Daoy (cell line): ENCODE measurements at regions not wholly inside any gene's neighbourhood (a gene's known extent, or its start where the extent isn't known, plus 50 kb on each side); places are given as distances from the start of the nearest gene placed in this dataset.

Experiments used
- DNase-seq: peaks from one replicate; pipeline ENCODE4 v3.0.0-alpha.2; 2015; ENCODE audit warnings: low read depth

DNA sequence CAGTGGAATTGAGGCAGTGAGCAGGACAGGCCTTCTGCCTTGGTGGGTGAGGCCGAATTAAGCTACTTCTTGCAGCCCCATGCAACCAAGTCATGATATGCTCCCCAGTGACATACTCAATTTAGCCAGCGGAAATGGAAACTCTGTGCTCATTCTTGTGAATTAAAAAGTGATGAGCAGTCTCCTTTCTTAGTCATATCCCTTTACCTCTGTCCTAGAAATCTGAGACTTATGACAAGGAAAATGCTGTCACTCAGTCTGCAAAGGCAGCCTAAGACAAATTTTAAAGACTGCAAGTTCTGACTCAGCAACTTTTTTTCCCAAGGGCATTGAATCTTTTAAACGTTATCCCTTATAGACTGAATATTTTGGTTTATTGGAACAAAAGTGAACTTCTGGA, 218.2 kb downstream of the SH3BP4 start:
- DNase-seq = peak; percentile 75

DNA sequence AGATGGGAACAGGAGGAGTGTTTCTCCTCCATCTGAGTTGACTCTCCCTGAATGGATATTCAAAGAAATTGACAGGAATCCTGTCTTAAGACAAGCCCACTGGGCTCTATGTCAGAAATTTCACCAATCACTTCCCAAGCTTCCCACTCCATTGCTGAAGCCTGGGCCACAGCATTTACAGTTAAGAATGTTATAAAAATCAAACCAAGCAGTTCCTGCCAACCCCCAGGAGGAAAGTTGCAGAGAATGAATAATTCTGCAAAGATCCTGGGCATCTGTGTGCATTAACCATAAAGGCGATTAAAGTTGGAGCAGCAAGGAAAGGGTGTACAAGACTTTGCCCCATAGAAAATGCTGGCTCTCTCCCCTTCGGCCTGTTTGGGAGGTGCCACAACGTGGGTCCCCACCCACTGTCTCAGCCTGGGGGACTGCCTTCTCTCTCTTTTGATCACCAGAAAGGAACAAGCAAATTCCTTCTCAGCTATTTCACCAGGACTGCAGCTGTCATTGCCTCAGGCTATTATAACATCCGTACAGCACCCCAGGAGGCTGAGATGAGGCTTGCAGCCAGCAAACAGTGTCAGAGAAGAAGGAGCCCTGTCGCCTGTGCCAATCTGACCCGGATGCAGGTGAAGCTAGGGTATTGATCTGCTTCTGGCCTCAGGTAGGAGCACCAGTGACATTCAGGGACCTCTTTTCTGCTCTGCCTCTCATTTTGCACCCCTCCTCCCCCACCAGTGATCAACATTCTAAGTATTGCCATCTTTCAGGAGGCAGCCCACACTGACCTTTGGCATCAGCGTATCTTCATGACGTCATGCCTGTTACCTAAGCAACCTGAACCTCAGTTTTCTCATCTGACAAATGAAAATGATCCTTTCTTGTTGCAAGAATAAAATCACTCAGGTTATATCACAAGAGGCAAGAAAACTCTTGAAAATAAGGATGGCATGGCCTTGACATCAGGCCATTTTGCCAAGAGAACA, 219.0 kb downstream of the SH3BP4 start:
- DNase-seq = peak; percentile 87

GRCh38 chr2:235171550-235172031, 219.8 kb downstream of the SH3BP4 start:
- peak; percentile 67 for DNase-seq

DNA sequence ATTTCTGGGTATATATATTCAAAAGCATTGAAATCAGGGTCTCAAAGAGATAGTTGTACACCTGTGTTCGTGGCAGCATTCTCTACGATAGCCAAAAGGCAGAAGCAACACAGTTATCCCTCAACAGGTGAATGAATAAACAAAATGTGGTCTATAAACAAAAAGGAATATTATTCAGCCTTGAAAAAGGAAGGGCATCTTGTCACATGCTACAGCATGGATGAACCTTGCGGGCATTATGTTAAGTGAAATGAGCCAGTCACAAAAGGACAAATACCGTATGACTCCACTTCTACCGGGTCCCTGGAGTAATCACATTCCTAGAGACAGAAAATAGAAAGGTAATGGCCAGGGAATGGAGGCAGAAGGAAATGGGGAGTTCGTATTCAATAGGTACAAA, 228.8 kb downstream of the SH3BP4 start:
- no peak for DNase-seq

- DNase-seq = no peak
These were observed 232.0 kb downstream of the SH3BP4 start for GRCh38 chr2:235183786-235184185.

GRCh38 chr2:235187806-235188205, 236.0 kb downstream of the SH3BP4 start:
- DNase-seq = no peak

GRCh38 chr2:235191486-235191885, 239.7 kb downstream of the SH3BP4 start:
- no peak for DNase-seq

DNA sequence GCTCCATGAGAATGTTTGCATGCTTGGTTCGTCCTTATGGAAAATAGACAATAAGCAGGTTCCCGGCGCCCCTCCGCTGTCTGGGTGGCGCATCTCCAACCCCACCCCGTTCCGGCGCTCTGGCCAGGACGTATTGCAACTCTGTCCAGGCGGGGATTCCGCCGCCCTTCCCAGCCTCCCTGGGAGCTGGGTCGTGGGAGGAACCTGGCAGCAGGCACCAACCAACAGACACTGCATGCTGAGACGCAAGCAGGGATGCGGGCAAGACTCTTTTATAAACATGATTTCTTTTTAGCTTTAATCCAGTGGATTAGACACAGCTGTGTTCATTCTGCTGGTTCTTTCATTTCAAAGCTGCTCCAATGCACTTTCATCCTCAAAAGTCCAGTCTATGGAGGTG, 240.2 kb downstream of the SH3BP4 start:
- DNase-seq = no peak

DNA sequence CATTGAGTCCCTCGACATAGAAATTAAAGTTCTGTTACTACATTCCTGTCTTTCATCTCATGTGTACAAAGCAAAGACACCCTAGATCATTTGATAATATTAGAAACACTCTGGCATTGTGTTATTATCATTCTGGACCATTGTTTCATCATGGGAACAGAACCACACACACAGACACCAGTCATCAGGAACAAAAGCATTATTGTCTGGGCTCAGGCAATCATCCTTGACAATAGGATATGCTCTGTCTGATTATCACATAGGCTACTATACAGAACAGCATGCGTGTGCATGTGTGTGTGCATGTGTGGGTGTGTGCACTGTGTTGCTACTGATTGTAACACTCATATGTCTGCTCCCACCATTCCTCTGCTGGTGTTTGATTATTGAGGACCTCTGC, 242.5 kb downstream of the SH3BP4 start:
- DNase-seq = no peak

GRCh38 chr2:235194836-235195235, 243.0 kb downstream of the SH3BP4 start:
- DNase-seq = no peak

DNA sequence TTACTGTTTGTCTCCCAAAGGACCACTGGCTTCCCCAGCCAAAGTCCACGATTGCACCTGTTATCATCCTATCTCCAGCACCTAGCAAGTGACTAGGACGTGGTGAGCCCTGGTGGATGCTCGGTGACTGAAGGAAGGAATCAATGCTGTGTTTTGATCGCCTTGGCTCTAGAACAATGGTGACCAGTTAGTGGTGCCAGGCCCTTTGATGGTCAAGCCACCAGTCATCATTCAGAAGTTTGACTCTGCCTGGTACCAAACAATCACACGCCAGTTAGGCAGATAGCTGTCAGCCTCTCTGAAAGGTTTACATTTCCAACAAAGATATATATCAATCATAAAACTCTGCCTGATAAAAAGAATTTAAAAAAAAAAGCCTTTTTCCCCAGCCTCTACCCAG, 244.1 kb downstream of the SH3BP4 start:
- no peak for DNase-seq

GRCh38 chr2:235199128-235199527, 247.3 kb downstream of the SH3BP4 start:
- no peak for DNase-seq

- DNase-seq = no peak
These were observed 248.4 kb downstream of the SH3BP4 start for GRCh38 chr2:235200216-235200615.

- DNase-seq = no peak
These were observed 249.9 kb downstream of the SH3BP4 start for GRCh38 chr2:235201756-235202155.

GRCh38 chr2:235204948-235205347, 253.1 kb downstream of the SH3BP4 start:
- no peak for DNase-seq

DNA sequence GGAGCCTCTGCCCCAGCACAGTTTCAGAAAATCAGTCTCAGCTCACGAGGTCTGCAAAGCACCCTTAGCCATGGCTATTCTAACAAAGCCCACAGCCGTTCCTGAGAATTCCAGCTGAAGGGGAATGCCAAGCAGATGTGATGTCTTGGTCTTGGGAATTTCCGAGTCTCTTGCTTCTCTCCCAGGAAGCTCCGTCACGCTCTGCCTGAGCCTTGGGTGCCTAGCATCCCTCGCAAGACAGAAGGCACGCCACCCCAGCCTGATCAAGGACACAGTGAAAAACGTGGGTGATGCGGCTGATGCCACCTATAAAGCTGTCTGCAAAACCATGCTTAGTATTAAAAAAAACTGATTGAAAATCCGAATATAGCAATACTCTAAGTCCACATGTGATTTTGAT, 254.6 kb downstream of the SH3BP4 start:
- DNase-seq = no peak

DNA sequence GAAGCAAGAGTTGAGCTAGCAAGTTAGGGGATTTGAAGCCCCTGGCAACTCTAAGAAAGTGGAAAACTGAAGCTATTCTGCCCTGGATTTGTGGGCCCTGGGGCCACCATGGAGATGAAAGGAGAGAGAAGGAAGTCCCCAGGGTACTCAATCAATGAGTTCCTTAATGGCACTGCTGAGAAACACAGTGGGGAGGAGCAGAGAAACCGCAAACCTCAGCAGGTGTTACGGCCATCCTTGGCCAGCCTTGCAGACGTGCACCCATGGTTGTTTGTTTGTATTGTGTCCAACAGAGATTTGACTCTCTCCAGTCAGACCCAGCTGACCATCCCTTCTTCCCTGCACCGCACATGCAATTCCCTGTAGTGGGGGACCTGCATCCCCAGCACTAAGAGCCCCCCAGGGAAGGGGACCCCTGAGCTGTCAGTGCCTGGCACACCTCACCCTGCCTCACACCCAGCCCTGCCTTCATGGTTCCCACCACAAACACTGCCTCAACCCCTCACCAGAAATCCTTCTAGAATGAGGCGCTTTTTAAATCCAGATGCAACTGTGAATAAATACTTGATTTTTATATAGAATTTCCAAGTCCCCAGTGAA, 255.3 kb downstream of the SH3BP4 start:
- no peak for DNase-seq

DNA sequence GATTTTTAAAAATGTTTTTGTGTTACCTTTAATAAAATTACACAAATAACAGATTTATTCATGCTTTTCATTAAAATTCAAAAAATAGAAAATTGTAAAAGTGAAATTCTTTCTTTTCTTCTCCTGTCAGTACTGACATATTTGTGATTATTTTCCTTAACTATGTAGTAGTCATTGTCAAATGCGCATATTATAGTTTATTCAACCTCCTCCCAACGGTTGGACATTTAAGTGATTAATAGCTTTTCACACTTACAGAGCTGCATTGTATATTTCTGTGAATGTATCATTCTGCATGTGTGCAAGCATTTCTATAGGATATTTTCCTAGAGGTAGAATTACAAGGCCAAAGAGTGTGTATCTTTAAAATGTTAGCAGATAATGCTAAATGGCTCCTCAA, 259.2 kb downstream of the SH3BP4 start:
- no peak for DNase-seq

GRCh38 chr2:235212501-235213158, 260.8 kb downstream of the SH3BP4 start:
- no peak for DNase-seq

DNA sequence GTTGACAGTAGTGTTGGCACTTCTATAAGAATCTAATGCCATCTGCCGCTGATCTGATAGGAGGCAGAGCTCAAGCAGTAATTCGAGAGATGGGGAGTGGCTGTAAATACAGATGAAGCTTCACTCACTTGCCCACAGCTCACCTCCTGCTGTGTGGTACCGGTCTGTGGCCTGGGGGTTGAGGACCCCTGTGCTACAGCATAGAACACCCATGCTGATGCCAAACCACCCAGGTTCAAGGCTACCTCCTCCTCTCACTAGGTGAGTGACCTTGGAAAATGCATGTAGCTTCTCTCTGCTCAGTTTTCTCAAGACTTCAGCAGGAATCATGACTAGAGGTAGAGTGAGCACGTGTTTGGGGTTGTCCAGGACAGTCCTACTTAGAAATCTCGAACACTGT, 263.4 kb downstream of the SH3BP4 start:
- no peak for DNase-seq

GRCh38 chr2:235216901-235217300, 265.1 kb downstream of the SH3BP4 start:
- DNase-seq = peak; percentile 11

DNA sequence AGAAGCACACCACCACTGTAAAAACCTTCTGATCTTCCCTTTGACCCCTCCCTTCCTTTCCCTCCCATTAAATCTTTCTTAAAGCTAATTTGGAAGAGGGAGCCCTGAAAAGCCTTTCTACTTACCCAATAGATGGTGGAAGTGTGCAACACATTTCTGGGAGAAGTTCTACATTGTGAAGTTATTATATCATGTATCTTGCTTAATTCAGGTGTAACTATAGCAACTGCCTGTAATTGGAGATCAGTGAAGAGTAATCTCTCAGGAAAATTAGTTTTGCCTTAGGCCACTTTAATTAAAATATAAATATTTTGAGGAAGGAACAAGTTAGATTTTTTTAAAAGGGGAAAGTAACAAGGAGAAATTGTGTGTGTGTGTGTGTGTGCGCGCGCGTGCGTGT, 266.0 kb downstream of the SH3BP4 start:
- DNase-seq = no peak

DNA sequence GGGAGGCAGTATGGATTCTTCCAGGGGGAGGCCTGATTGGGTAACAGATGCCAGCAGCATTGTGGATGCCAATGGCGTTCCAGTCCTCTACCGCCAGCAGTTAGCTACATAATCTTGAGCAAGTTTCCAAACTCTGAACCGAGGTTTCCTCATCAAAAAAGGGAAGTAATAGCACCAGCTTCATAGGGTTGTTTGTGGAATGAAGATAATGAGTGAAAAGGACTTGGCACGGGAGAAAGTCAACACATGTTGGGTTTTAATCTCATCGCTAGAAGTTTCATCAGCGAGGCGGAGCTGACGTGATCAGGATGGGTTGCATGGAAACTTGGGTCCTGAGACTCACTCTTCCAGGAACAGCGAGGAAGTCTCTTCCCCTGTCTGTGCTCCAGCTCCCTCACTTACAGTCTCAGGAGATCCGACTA, 266.7 kb downstream of the SH3BP4 start:
- no peak for DNase-seq
